ENCODE measurements at regions not wholly inside any gene's neighbourhood (a gene's known extent, or its start where the extent isn't known, plus 50 kb on each side); places are given as distances from the start of the nearest gene placed in this dataset.

DNA sequence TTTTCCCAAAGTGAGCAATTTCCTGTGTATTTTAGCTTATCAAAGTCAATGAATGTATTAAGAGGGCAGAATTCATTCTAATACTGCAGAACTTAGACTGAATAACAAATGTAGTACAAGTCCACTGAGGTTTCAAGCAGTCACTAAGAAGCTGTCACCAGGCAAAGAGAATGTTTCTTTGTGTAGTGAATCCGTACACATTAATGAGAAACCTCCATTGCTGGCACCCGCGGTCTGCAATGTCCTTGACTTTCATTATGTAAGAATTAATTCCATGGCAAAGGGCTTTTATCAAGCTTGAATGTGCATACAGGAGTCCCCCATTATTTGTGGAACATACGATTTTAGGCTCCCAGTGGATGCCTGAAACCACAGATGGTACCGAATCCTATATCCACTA is 719.5 kb upstream of the TMPRSS15 start:
- TF ChIP-seq, protein P1, sequence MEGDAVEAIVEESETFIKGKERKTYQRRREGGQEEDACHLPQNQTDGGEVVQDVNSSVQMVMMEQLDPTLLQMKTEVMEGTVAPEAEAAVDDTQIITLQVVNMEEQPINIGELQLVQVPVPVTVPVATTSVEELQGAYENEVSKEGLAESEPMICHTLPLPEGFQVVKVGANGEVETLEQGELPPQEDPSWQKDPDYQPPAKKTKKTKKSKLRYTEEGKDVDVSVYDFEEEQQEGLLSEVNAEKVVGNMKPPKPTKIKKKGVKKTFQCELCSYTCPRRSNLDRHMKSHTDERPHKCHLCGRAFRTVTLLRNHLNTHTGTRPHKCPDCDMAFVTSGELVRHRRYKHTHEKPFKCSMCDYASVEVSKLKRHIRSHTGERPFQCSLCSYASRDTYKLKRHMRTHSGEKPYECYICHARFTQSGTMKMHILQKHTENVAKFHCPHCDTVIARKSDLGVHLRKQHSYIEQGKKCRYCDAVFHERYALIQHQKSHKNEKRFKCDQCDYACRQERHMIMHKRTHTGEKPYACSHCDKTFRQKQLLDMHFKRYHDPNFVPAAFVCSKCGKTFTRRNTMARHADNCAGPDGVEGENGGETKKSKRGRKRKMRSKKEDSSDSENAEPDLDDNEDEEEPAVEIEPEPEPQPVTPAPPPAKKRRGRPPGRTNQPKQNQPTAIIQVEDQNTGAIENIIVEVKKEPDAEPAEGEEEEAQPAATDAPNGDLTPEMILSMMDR (IDR thresholded peaks at IDR 0.05; ENCODE audit: control insufficient read depth, insufficient read depth, low read depth, low read length, missing control alignments) = no peak
- H3K4me3 ChIP-seq (ENCODE audit: control insufficient read depth, low read depth, low read length) = no peak overlapping the region
- no peak for DNase-seq (ENCODE audit: low read depth)

DNA sequence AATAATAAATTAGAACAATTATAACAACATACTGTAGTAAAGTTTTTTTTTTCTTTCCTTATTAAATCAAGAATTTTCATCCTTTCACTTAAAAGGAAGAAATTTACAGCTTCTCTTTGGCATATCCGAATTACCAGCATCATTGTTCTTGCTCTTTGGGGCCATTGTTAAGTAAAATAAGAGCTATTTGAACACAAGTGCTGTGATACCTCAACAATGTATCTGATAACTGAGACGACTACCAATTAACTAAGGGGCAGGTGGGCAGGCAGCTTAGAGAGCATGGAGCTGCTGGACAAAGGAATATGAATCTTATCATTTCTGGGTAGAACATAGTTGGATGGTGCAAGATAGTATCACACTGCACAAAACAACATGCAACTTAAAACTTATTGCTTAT is 719.9 kb upstream of the TMPRSS15 start:
- DNase-seq (ENCODE audit: low read depth) = no peak
- TF ChIP-seq, protein P1 (IDR thresholded peaks at IDR 0.05; ENCODE audit: control insufficient read depth, insufficient read depth, low read depth, low read length, missing control alignments) = no peak
- H3K4me3 ChIP-seq (ENCODE audit: control insufficient read depth, low read depth, low read length) = no peak overlapping the region

DNA sequence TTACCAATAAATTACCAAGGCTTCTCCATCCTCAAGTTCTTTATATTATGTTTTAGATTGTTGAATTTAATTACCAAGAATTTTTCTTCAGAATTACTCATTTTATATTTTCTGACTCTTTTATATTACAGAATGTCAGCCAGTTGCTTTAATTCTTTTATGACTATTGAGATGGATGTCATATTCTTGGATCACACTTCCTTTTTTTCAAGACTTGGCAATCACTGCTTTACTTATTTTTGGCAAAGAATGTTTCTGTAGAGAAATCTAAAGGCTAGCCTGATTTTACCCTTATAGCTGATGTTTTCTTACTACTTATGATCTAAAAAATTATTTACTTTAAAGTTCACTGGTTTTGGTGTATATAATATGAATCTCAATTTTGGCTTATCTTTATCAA is 721.1 kb upstream of the TMPRSS15 start:
- no peak overlapping the region for H3K4me3 ChIP-seq (ENCODE audit: control insufficient read depth, low read depth, low read length)
- no peak for DNase-seq (ENCODE audit: low read depth)
- TF ChIP-seq, protein P1 (IDR thresholded peaks at IDR 0.05; ENCODE audit: control insufficient read depth, insufficient read depth, low read depth, low read length, missing control alignments) = no peak

DNA sequence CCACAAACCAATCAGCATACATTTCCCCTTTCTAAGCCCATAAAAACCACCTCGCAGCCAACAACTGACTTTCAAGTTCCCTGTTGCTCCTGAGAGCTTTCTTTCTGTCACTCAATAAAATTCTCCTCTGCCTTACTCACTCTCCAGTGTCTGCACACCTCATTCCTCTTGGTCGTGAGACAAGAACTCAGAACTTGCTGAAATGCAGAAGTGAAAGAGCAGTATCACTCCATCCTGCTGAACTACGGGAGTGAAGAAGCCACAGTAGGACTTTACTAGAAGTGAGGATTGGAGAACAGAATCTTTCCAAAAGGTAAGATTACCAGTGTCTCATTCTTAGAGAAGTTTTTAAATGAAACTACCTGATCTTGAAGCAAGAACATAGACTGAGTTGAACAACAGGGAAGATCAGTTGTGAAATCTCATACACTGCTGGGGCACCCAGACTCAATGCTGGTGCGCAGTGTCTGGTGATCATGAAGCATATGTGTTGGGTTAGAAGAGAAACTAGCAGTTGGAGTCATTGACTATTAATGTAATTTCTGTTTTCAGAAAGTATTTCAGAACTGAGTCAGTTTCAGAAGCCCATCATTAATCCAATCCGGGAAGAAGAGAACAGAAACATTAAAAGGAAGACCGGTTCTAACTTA is 726.9 kb upstream of the TMPRSS15 start:
- no peak overlapping the region for H3K4me3 ChIP-seq (ENCODE audit: control insufficient read depth, low read depth, low read length)
- DNase-seq (ENCODE audit: low read depth) = no peak
- TF ChIP-seq, protein P1 (IDR thresholded peaks at IDR 0.05; ENCODE audit: control insufficient read depth, insufficient read depth, low read depth, low read length, missing control alignments) = no peak

DNA sequence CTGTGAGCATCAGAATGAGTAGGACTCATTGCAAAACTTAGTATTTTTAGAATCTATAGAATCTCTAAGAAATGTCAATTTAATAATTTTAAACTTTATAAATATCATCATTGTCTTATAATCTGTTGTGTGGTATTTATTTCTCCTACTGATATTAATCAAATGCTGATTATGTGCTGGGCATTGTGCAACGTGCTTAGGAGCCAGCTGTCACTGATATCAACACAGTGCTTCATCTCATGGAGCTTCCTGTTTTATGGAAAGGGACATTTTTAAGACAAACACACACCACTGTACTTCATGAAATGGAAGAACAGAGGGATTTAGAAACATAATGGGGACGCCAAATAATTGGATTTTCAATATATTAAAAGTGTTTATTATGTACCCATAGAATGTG is 737.9 kb upstream of the TMPRSS15 start:
- H3K4me3 ChIP-seq (ENCODE audit: control insufficient read depth, low read depth, low read length) = no peak overlapping the region
- no peak for DNase-seq (ENCODE audit: low read depth)
- TF ChIP-seq, protein P1 (IDR thresholded peaks at IDR 0.05; ENCODE audit: control insufficient read depth, insufficient read depth, low read depth, low read length, missing control alignments) = no peak

DNA sequence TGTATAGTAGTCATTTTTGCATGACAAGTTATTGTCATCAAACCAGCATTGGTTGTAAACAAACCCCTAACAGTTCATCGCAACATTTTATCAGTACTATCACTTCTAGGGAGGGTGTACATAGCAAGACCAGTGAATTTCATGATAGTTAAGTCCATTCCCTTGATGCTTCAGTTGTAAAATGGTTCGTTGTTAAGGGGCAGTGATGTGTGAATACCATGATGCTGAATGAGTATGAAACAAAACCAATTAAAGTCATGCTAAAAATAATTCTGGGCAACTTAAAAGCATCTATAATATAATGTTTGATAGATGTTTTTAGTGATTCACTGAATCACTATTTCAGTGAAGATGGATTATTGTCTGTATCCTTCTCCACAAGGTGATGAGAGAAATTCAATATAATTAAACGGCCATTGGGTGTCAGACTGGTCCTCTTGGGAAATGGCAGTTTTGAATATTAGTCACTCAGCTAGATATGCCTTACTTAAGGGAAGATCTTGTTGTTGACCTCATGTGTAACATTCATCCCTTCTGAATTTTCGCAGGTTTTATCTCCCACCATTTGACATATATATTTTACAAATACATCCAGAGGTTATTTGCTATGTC is 742.2 kb upstream of the TMPRSS15 start:
- no peak for DNase-seq (ENCODE audit: low read depth)
- H3K4me3 ChIP-seq (ENCODE audit: control insufficient read depth, low read depth, low read length) = no peak overlapping the region
- TF ChIP-seq, protein P1 (IDR thresholded peaks at IDR 0.05; ENCODE audit: control insufficient read depth, insufficient read depth, low read depth, low read length, missing control alignments) = no peak
